ENCODE measurements at regions not wholly inside any gene's neighbourhood (a gene's known extent, or its start where the extent isn't known, plus 50 kb on each side); places are given as distances from the start of the nearest gene placed in this dataset.

DNA sequence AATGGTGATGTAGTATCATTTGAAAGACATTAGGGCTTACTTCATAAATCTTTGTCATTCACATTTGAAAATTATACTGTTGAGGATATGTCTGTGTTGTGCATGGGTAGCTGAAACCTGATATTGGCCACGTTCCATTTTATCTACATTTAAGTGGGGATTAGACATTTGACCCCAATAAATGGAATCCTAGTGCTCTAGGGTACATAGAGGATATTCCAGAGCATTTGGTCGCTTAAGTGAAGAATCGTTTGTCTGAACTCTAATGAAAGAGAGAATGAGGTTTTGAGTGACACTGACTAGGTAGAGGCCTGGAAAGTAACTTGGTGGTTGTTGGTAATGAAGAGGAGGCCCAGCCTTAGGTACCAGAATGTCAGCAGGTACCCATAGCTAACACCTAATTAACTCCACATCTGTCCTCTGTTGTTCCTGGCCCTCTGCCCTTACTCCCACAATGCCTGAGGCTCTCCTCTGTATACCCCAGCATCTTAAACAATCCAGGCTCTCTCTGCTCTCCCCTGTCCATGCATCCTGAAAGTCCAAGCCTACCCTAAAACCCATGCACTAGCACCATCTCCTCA is 299.5 kb upstream of the KLF3 start:
- Histone ChIP-seq H2AFZ (ENCODE audit: low read length) (no peak overlapping the region), H3K4me3 (replicated peaks in 1 of 3; ENCODE audit: insufficient read depth in 1 of 3, low read depth in 2 of 3, low read length in 3 of 3) (no peak overlapping the region), H3K79me2 (ENCODE audit: insufficient read depth, low read length) (no peaks in the 10 kb centered on the region), H3K9me3 (ENCODE audit: low read length) (no peaks in the 10 kb centered on the region), H4K20me1 (ENCODE audit: insufficient read depth, low read length) (no peaks in the 10 kb centered on the region), H3K27me3 (ENCODE audit: control insufficient read depth in 1 of 2, insufficient read depth in 2 of 2, low read length in 2 of 2) (no peaks in the 10 kb centered on the region), H3K4me2 (ENCODE audit: low read depth, low read length) (no peak overlapping the region), H3K4me1 (ENCODE audit: insufficient read depth, low read length) (peaks cover 42% of the 10 kb centered on the region), H3K27ac (ENCODE audit: extremely low read length, insufficient read depth, low read length) (no peak overlapping the region), H3K36me3 (replicated peaks in 1 of 2; ENCODE audit: control insufficient read depth in 1 of 2, insufficient read depth in 2 of 2, low read length in 2 of 2) (no peaks in the 10 kb centered on the region), H3K9ac (ENCODE audit: insufficient read depth, low read depth, low read length) (no peak overlapping the region)
- BruUV-seq (replicated peaks) = no TSS peak
- CTCF ChIA-PET (ENCODE audit: low intra/inter-chr PET ratio, low total read pairs) = no interaction called here
- ATAC-seq (no peak), DNase-seq (ENCODE audit: low spot score) (no peak), FAIRE-seq (no peak)
- in situ Hi-C loops (cut with HindIII; ENCODE audit: extremely low pct_ligation_motif_present, low pct_unique_long_range_greater_than_20kb) (no loop called here), intact Hi-C loops (cut with micrococcal nuclease; ENCODE audit: unreplicated experiment) (no loop called here)
- WGBS (ENCODE audit: low lambda C conversion rate) = 63% methylated on average over 3 of the region's 3 CpGs
- POLR2A ChIA-PET = no interaction called here
- TF ChIP-seq ZNF263 (CRISPR knock-in tag; IDR thresholded peaks at IDR 0.05) = no peak
- no peak for TF ChIP-seq FOXK2 (IDR thresholded peaks at IDR 0.05)
- TF ChIP-seq, protein P1, sequence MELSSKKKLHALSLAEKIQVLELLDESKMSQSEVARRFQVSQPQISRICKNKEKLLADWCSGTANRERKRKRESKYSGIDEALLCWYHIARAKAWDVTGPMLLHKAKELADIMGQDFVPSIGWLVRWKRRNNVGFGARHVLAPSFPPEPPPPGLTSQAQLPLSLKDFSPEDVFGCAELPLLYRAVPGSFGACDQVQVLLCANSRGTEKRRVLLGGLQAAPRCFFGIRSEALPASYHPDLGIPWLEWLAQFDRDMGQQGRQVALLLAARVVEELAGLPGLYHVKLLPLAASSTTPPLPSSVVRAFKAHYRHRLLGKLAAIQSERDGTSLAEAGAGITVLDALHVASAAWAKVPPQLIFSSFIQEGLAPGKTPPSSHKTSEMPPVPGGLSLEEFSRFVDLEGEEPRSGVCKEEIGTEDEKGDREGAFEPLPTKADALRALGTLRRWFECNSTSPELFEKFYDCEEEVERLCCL (CRISPR knock-in tag; IDR thresholded peaks at IDR 0.05; ENCODE audit: borderline replicate concordance) = no peak
- TF ChIP-seq, protein P2, sequence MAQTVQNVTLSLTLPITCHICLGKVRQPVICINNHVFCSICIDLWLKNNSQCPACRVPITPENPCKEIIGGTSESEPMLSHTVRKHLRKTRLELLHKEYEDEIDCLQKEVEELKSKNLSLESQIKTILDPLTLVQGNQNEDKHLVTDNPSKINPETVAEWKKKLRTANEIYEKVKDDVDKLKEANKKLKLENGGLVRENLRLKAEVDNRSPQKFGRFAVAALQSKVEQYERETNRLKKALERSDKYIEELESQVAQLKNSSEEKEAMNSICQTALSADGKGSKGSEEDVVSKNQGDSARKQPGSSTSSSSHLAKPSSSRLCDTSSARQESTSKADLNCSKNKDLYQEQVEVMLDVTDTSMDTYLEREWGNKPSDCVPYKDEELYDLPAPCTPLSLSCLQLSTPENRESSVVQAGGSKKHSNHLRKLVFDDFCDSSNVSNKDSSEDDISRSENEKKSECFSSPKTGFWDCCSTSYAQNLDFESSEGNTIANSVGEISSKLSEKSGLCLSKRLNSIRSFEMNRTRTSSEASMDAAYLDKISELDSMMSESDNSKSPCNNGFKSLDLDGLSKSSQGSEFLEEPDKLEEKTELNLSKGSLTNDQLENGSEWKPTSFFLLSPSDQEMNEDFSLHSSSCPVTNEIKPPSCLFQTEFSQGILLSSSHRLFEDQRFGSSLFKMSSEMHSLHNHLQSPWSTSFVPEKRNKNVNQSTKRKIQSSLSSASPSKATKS (CRISPR knock-in tag; IDR thresholded peaks at IDR 0.05) = no peak

DNA sequence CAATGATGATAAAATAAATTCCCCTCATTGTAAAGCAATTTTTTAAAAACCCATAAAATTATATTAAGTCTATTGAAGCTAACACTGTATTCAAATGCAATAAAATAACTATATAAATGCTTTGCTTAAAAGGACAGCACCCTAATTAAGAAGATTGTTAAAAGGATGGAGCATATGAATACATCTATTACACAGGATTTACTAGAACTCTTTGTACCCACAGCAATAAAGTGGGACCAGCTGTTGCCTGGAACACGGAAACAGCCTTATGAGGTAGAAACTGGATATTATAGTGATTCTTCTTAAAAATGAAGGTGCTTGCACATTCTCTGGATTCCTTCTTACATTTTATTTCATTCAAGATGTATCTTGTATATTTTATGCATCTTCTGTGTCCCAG is 298.7 kb upstream of the KLF3 start:
- WGBS (ENCODE audit: low lambda C conversion rate) = 64% methylated on average over 1 of the region's 1 CpG
- no TSS peak for BruUV-seq (replicated peaks)
- no peak for ATAC-seq
- POLR2A ChIA-PET = no interaction called here
- DNase-seq (ENCODE audit: low spot score) = no peak
- H3K9ac ChIP-seq (ENCODE audit: insufficient read depth, low read depth, low read length) = no peak overlapping the region
- no peak overlapping the region for H3K4me3 ChIP-seq (replicated peaks in 1 of 3; ENCODE audit: insufficient read depth in 1 of 3, low read depth in 2 of 3, low read length in 3 of 3)
- H2AFZ ChIP-seq (ENCODE audit: low read length) = no peak overlapping the region
- TF ChIP-seq GABPA (IDR thresholded peaks at IDR 0.05; ENCODE audit: low read depth, low read length) (no peak), GABPA (CRISPR knock-in tag; IDR thresholded peaks at IDR 0.05; ENCODE audit: low read depth) (0 out of 2 replicates have a peak, but pooled peaks have one; percentile 15), HDAC2 (CRISPR knock-in tag; IDR thresholded peaks at IDR 0.05) (no peak), ZNF317 (CRISPR knock-in tag; IDR thresholded peaks at IDR 0.05) (no peak)
- H3K4me2 ChIP-seq (ENCODE audit: low read depth, low read length) = peak overlapping the region; percentile 69
- FAIRE-seq = no peak
- CTCF ChIA-PET (ENCODE audit: low intra/inter-chr PET ratio, low total read pairs) = no interaction called here
- in situ Hi-C loops (cut with HindIII; ENCODE audit: extremely low pct_ligation_motif_present, low pct_unique_long_range_greater_than_20kb) = no loop called here
- H3K27me3 ChIP-seq (ENCODE audit: control insufficient read depth in 1 of 2, insufficient read depth in 2 of 2, low read length in 2 of 2) = no peaks in the 10 kb centered on the region
- H3K9me3 ChIP-seq (ENCODE audit: low read length) = no peaks in the 10 kb centered on the region
- H3K4me1 ChIP-seq (ENCODE audit: insufficient read depth, low read length) = peaks cover 42% of the 10 kb centered on the region
- H3K27ac ChIP-seq (ENCODE audit: extremely low read length, insufficient read depth, low read length) = no peak overlapping the region
- H3K79me2 ChIP-seq (ENCODE audit: insufficient read depth, low read length) = no peaks in the 10 kb centered on the region
- no peaks in the 10 kb centered on the region for H4K20me1 ChIP-seq (ENCODE audit: insufficient read depth, low read length)
- intact Hi-C loops (cut with micrococcal nuclease; ENCODE audit: unreplicated experiment) = no loop called here
- no peaks in the 10 kb centered on the region for H3K36me3 ChIP-seq (replicated peaks in 1 of 2; ENCODE audit: control insufficient read depth in 1 of 2, insufficient read depth in 2 of 2, low read length in 2 of 2)
